ENCODE measurements at regions not wholly inside any gene's neighbourhood (a gene's known extent, or its start where the extent isn't known, plus 50 kb on each side); places are given as distances from the start of the nearest gene placed in this dataset.

DNA sequence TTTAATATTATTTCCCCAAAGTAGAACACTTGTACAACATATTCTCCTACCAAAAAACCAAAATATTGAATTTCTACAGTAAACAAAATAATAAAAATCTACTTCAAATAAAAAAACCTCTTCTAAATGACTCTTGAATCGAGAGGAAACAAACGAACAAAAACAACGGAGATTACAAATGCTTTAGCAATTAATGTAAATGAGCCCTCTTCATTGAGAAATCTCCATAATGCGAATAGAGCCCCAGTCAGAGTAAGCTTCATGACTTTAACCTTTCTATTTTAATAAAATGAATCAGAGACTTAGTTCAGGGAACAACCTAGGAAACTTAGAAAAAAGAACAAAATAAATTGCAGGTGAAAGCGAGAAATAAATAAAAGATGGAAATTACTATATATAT lies 129.3 kb upstream of the SEMA6A start:
- Histone ChIP-seq H3K4me1 (ENCODE audit: insufficient read depth, low read length, poor library complexity, severe bottlenecking) (no peaks in the 10 kb centered on the region), H3K27ac (ENCODE audit: low read depth, low read length, poor library complexity, severe bottlenecking) (no peak overlapping the region), H3K4me3 (ENCODE audit: low read depth, low read length, poor library complexity, severe bottlenecking) (no peak overlapping the region), H3K36me3 (ENCODE audit: insufficient read depth, low read length) (no peaks in the 10 kb centered on the region), H3K9me3 (ENCODE audit: low read length) (no peaks in the 10 kb centered on the region), H2AFZ (ENCODE audit: low read length) (no peak overlapping the region), H3K9me2 (ENCODE audit: insufficient read depth, low read length) (no peaks in the 10 kb centered on the region), H3K79me2 (ENCODE audit: insufficient read depth, low read depth, low read length) (no peaks in the 10 kb centered on the region), H4K20me1 (ENCODE audit: insufficient read depth, low read length) (no peaks in the 10 kb centered on the region), H3K4me2 (ENCODE audit: low read length) (no peak overlapping the region)
- ChIA-PET POLR2A (no interaction called here), CTCF (ENCODE audit: unreplicated experiment) (no interaction called here)
- intact Hi-C loops (cut with micrococcal nuclease; ENCODE audit: unreplicated experiment): no loop called here
- BruUV-seq (replicated peaks): no TSS peak
- TF ChIP-seq EZH2phosphoT487 (IDR thresholded peaks at IDR 0.05; ENCODE audit: borderline replicate concordance, low read depth, low read length): no peak
- TF ChIP-seq, protein P1, sequence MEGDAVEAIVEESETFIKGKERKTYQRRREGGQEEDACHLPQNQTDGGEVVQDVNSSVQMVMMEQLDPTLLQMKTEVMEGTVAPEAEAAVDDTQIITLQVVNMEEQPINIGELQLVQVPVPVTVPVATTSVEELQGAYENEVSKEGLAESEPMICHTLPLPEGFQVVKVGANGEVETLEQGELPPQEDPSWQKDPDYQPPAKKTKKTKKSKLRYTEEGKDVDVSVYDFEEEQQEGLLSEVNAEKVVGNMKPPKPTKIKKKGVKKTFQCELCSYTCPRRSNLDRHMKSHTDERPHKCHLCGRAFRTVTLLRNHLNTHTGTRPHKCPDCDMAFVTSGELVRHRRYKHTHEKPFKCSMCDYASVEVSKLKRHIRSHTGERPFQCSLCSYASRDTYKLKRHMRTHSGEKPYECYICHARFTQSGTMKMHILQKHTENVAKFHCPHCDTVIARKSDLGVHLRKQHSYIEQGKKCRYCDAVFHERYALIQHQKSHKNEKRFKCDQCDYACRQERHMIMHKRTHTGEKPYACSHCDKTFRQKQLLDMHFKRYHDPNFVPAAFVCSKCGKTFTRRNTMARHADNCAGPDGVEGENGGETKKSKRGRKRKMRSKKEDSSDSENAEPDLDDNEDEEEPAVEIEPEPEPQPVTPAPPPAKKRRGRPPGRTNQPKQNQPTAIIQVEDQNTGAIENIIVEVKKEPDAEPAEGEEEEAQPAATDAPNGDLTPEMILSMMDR (conservative IDR thresholded peaks at IDR 0.05; ENCODE audit: low read length): no peak
- DNase-seq (ENCODE audit: low spot score): no peak

DNA sequence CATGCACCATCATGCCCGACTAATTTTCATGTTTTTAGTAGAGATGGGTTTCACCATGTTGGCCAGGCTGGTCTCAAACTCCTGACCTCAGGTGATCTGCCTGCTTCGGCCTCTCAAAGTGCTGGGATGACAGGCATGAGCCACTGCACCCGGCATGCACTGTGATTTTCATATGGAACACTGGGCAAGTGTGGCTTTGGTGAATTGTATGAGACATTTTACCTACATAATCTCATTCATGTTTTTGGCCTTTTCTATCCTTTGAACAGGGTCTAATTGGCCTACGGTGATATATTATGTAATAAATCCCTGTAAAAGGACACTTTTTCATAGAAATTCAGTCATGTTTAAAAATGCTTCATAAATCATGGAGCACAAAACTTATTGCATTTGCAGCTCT lies 128.7 kb upstream of the SEMA6A start:
- Histone ChIP-seq H3K4me2 (ENCODE audit: low read length) (no peak overlapping the region), H3K4me1 (ENCODE audit: insufficient read depth, low read length, poor library complexity, severe bottlenecking) (no peaks in the 10 kb centered on the region), H3K9me2 (ENCODE audit: insufficient read depth, low read length) (no peaks in the 10 kb centered on the region), H2AFZ (ENCODE audit: low read length) (no peak overlapping the region), H3K79me2 (ENCODE audit: insufficient read depth, low read depth, low read length) (no peaks in the 10 kb centered on the region), H3K4me3 (ENCODE audit: low read depth, low read length, poor library complexity, severe bottlenecking) (no peak overlapping the region), H3K9me3 (ENCODE audit: low read length) (no peaks in the 10 kb centered on the region), H4K20me1 (ENCODE audit: insufficient read depth, low read length) (no peaks in the 10 kb centered on the region), H3K27ac (ENCODE audit: low read depth, low read length, poor library complexity, severe bottlenecking) (no peak overlapping the region), H3K36me3 (ENCODE audit: insufficient read depth, low read length) (no peaks in the 10 kb centered on the region)
- CTCF ChIA-PET (ENCODE audit: unreplicated experiment): no interaction called here
- DNase-seq (ENCODE audit: low spot score): no peak
- intact Hi-C loops (cut with micrococcal nuclease; ENCODE audit: unreplicated experiment): no loop called here
- POLR2A ChIA-PET: interaction anchor here (0.7 kb wide), 1 partner anchor 13 kb away, joined by 3 read pairs; no protein-coding TSS in a partner anchor
- TF ChIP-seq, protein P1 (conservative IDR thresholded peaks at IDR 0.05; ENCODE audit: low read length): no peak
- TF ChIP-seq EZH2phosphoT487 (IDR thresholded peaks at IDR 0.05; ENCODE audit: borderline replicate concordance, low read depth, low read length): no peak
- BruUV-seq (replicated peaks): no TSS peak

GRCh38 chr5:116702776-116703175 lies 128.2 kb upstream of the SEMA6A start:
- Histone ChIP-seq H4K20me1 (ENCODE audit: insufficient read depth, low read length) (no peaks in the 10 kb centered on the region), H2AFZ (ENCODE audit: low read length) (no peak overlapping the region), H3K36me3 (ENCODE audit: insufficient read depth, low read length) (no peaks in the 10 kb centered on the region), H3K9me3 (ENCODE audit: low read length) (no peaks in the 10 kb centered on the region), H3K79me2 (ENCODE audit: insufficient read depth, low read depth, low read length) (no peaks in the 10 kb centered on the region), H3K4me1 (ENCODE audit: insufficient read depth, low read length, poor library complexity, severe bottlenecking) (no peaks in the 10 kb centered on the region), H3K9me2 (ENCODE audit: insufficient read depth, low read length) (no peaks in the 10 kb centered on the region), H3K4me2 (ENCODE audit: low read length) (no peak overlapping the region), H3K27ac (ENCODE audit: low read depth, low read length, poor library complexity, severe bottlenecking) (no peak overlapping the region), H3K4me3 (ENCODE audit: low read depth, low read length, poor library complexity, severe bottlenecking) (no peak overlapping the region)
- ChIA-PET CTCF (ENCODE audit: unreplicated experiment) (no interaction called here), POLR2A (interaction anchor here (0.7 kb wide), 2 partner anchors 14 to 106 kb away, joined by 3 read pairs; no protein-coding TSS in a partner anchor)
- no peak for TF ChIP-seq EZH2phosphoT487 (IDR thresholded peaks at IDR 0.05; ENCODE audit: borderline replicate concordance, low read depth, low read length)
- TF ChIP-seq, protein P1 (conservative IDR thresholded peaks at IDR 0.05; ENCODE audit: low read length): no peak
- intact Hi-C loops (cut with micrococcal nuclease; ENCODE audit: unreplicated experiment): no loop called here
- BruUV-seq (replicated peaks): no TSS peak
- no peak for DNase-seq (ENCODE audit: low spot score)
